GM19023 (cell line): ENCODE measurements at regions not wholly inside any gene's neighbourhood (a gene's known extent, or its start where the extent isn't known, plus 50 kb on each side); places are given as distances from the start of the nearest gene placed in this dataset.

Experiments used
- ATAC-seq: cut with Tn5 transposase; IDR thresholded peaks from one replicate; pipeline ENCODE4 v1.9.1; 2021; ENCODE audit warnings: mild to moderate bottlenecking, moderate library complexity; ENCODE audit not compliant: unreplicated experiment

- no peak for ATAC-seq
Observed at GRCh38 chr2:220460257-220460985, 833.0 kb downstream of the SLC4A3 start.

GRCh38 chr2:220463876-220464275 is 836.4 kb downstream of the SLC4A3 start:
- ATAC-seq, result no peak

- ATAC-seq, result no peak
Observed at GRCh38 chr2:220465700-220466099, 838.3 kb downstream of the SLC4A3 start.

DNA sequence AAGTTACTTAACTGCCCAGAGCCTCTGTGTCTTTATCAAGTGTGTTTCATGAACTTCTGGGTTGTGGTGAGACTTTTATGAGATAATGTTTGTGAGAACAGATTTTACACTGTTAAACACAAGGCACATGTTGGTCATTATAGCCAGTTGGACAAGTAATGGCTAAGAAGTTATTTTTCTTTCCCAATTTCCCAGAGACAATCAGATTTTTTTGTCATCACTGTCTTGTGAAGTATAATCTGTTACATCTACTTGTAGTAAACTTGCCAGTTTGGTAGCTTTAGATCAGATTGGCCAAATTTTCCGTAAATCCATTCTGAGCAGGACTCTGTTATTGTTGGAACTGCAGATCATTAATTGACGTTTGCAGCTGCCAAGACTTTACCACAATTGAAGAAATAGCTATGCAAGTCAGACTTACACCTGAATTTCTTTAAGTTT is 838.8 kb downstream of the SLC4A3 start:
- no peak for ATAC-seq

DNA sequence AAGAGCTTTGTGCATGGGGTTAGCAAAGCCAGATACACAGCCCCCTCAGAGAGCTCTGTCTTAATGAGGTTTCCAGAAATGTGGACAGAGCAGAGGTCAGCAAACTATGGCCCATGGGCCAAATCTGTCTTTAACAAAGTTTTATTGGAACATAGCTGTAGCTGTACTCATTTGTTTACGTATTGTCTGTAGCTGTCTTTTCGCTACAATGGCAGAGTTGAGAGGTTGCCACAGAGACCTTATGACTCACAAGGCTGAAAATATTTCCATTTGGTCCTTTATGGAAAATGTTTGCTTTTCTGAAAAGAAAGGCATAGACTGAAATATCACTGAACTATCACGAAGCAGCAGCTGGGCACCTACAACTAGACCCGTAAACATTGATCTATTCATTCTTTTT is 841.8 kb downstream of the SLC4A3 start:
- ATAC-seq, result no peak

- ATAC-seq, result no peak
Observed at GRCh38 chr2:220473611-220474010, 846.2 kb downstream of the SLC4A3 start.

DNA sequence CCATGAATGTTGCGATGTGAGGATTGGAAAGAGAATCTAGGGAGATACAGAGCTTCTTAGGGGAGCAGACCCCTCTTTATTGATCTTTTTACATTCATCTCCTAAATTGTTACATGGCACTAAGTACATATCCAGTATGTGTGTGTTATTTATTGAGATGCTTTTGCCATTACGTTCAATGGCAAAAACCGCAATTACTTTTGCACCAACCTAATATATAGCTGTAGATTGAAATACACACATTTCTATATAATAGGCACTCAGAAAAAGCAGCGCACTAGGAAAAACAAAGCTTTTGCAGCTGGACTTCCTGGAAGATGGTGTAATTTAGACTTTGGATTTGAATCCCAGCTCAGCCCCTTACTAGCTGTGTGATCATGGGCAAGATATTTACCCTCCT is 849.4 kb downstream of the SLC4A3 start:
- no peak for ATAC-seq

DNA sequence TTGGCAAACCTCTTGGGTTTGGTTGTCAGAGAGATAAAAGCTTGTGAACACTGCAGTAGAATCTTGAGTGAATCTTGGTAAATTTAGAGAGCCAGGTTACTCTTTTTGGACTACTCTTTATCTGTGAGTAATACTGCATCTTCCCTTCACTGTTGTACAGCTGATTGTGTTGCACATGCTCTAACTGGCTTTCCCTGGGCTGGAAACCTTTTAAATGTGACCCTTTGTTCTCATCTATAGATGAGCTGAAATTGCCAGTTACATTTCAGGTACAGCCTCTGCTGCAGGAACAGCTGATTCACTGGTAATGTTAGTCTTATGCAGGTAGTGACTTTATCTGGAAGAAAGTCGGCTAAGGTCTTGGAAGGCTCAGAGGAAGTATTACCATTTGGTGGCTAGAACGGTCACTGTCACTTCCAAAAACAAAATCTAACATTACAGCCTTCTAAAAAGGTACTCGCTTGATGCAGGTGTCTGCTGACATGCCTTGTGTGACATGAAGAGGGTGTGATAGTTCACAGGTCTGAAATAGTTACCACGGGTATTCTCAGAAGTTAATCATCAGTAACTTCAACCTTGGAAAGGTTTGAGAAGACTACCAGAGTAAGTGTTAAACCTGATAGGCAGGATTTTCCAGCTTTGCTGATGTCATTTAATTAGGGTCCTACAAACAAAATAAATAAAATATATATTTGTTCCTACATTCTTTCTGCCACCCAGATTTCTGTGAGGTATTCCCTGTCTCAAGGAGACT is 851.1 kb downstream of the SLC4A3 start:
- ATAC-seq, result no peak

- no peak for ATAC-seq
Observed at GRCh38 chr2:220482716-220483115, 855.3 kb downstream of the SLC4A3 start.

- ATAC-seq, result no peak
Observed at GRCh38 chr2:220489121-220489520, 861.7 kb downstream of the SLC4A3 start.

- ATAC-seq, result no peak
Observed at GRCh38 chr2:220491670-220492069, 864.2 kb downstream of the SLC4A3 start.

DNA sequence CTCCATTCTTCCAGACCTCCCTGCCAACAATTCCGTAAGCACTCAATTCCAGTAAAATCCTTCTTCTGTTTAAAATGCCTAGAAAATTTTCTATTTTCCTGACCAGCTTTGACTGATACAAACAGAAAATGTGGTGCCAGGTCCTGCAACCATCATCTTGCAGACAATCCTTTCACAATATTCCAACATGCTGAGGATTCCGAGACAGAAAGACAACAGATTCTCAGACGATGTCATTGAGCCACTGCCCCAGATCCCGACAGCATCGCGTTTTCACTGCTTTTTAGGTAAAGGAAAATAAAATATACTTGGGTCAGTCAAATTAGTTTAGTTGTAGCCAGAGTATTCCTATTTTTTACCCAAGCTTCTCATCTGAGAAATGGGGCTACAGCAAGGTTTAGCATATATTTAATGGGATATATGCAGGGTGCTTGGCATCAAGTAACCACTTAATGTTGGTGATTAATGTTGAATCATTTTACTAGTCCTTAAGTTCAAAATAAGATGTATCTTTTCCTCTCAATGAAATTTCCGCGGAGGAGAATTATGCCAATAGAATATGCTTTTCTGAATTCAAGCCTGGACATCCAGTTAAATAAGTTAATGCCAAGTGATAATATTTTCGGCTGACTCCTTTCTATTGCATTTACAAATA is 866.6 kb downstream of the SLC4A3 start:
- ATAC-seq, result no peak

GRCh38 chr2:220496513-220496912 is 869.1 kb downstream of the SLC4A3 start:
- no peak for ATAC-seq

- no peak for ATAC-seq
Observed at GRCh38 chr2:220499225-220499624, 871.8 kb downstream of the SLC4A3 start.

DNA sequence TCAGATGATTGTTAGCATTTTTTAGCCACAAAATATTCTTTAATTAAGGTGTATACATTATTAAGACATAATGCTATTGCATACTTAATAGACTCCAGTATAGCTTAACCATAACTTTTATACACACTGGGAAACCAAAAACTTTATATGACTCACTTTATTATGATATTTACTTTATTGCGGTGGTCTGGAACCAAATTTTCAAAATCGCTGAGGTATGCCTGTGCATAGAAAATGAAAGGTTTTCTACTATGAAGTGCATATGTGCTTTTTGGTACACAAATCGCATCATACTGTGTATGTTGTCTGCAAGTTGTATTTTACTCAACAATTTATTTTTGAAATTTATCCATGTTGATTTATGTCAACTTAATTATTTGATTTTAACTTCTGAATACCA is 875.1 kb downstream of the SLC4A3 start:
- no peak for ATAC-seq

DNA sequence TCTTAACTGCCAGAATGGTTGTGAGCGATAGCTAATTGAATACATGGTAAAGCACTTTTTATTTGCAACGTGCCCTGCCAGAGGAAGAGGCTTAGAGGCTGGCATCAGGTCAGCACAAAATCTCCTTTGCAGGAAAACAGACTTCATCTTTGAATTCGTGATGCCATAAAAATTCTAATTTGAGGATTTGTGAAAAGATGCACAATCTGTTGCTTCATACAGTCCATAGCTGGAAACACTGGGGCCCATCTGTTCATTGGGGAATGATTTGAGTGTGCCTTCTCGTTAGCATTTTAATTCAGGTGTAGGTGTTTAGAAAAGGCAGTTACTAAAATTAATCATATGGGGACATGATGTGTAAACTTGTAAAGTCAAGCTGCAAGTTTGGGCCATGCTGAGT is 876.0 kb downstream of the SLC4A3 start:
- ATAC-seq, result no peak

DNA sequence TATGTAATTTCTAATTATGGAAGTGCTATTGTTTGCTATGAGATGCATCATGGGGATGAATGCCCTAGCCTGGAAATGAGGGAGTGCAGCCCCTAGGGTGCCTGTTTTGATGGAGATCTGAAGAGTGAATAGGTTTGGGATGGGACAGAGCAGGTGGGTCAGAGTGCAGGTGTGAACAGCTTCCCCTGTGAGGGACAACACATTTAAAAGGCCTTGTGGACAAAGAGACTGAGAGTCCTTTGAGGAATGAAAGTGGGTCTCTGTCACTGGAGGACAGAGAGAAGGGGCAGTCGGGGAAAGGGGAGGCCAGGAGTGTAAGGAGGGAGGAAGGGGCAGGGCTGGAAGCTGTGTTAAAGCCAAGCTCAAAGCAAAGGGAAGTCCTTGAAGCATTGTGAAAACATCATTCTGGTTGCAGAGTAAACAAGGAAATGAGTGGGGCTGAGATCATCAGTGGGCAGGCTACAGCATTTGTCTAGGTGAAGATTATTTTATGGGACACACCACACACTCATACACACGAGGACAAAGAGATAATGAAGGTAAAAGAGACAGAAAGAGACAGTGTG is 877.6 kb downstream of the SLC4A3 start:
- no peak for ATAC-seq

GRCh38 chr2:220506466-220506865 is 879.0 kb downstream of the SLC4A3 start:
- no peak for ATAC-seq

DNA sequence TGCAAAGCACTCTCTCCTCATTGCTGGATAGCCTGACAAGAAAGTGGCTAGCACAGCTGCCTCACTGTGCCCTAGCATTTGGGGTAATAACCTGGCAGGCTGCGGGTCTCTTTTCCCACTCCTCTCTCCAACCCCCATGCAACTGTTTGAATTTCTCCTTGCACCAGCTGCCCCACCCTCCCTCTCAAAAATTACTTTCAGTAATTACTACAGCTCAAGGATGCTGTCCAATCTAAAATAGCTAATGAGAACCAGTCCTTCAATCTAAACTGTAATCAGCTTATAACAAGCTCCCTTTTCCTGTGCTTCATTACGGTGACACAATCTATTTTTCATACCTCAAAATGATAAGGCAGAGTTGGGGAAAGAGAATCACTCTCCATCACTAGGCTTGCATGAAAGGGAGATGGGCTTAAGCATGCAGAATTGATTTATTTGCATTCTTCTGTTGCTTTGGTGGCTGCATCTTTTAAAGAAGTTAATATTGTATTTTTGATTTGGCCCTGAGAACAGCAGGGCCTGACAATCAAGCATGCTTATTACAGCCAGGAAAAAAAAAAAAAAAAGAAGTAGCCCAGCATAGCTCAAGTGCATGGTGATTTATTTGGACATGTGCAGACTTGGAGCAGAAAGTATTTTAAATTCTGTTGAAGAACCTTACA is 881.8 kb downstream of the SLC4A3 start:
- no peak for ATAC-seq

DNA sequence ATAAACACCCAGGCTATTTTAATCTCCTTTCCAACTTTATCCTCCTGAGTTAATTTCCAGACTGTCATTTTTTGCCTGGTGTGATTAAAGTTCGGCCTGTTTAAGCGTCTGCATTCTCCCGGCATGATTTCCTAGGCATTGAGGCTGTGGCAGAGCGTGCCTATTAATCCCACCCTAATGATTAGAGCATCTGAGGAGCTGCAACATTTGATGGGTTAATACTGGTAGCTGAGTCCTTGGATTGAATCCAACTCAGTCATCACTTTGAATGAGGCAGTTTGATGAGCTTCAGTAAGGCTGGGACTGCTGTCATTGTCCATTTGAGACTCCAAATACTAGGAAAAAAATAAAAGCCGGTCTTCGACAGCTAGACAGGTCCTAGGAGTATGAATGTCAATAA is 882.5 kb downstream of the SLC4A3 start:
- ATAC-seq, result no peak

- ATAC-seq, result no peak
Observed at GRCh38 chr2:220510668-220511067, 883.2 kb downstream of the SLC4A3 start.
